HG03439 (cell line): ENCODE measurements at regions not wholly inside any gene's neighbourhood (a gene's known extent, or its start where the extent isn't known, plus 50 kb on each side); places are given as distances from the start of the nearest gene placed in this dataset.

ENCODE experiments used
- ATAC-seq: cut with Tn5 transposase; IDR thresholded peaks from one replicate; pipeline ENCODE4 v1.9.1; 2021; ENCODE audit warnings: mild to moderate bottlenecking, moderate library complexity; ENCODE audit not compliant: unreplicated experiment

- no peak for ATAC-seq
Observed at GRCh38 chr15:39359771-39360170, 221.1 kb upstream of the THBS1 start.

- ATAC-seq, result no peak
Observed at GRCh38 chr15:39360452-39360851, 220.4 kb upstream of the THBS1 start.

- no peak for ATAC-seq
Observed at GRCh38 chr15:39361497-39361896, 219.4 kb upstream of the THBS1 start.

GRCh38 chr15:39362821-39363561 is 217.9 kb upstream of the THBS1 start:
- no peak for ATAC-seq

GRCh38 chr15:39363761-39364586 is 216.9 kb upstream of the THBS1 start:
- ATAC-seq, result no peak

- no peak for ATAC-seq
Observed at GRCh38 chr15:39364721-39365120, 216.2 kb upstream of the THBS1 start.

- no peak for ATAC-seq
Observed at GRCh38 chr15:39365161-39365560, 215.7 kb upstream of the THBS1 start.

- peak; percentile 70 for ATAC-seq
Observed at GRCh38 chr15:39365873-39366272, 215.0 kb upstream of the THBS1 start.

GRCh38 chr15:39367596-39367995 is 213.3 kb upstream of the THBS1 start:
- ATAC-seq, result no peak

GRCh38 chr15:39369768-39370167 is 211.1 kb upstream of the THBS1 start:
- ATAC-seq, result no peak

GRCh38 chr15:39376371-39376909 is 204.4 kb upstream of the THBS1 start:
- no peak for ATAC-seq

GRCh38 chr15:39381517-39381916 is 199.4 kb upstream of the THBS1 start:
- no peak for ATAC-seq

GRCh38 chr15:39388118-39388517 is 192.8 kb upstream of the THBS1 start:
- no peak for ATAC-seq

- ATAC-seq, result no peak
Observed at GRCh38 chr15:39391230-39391629, 189.6 kb upstream of the THBS1 start.

GRCh38 chr15:39392469-39393047 is 188.3 kb upstream of the THBS1 start:
- ATAC-seq, result no peak

GRCh38 chr15:39393575-39394335 is 187.1 kb upstream of the THBS1 start:
- ATAC-seq, result no peak

GRCh38 chr15:39394496-39394895 is 186.4 kb upstream of the THBS1 start:
- ATAC-seq, result no peak

- ATAC-seq, result no peak
Observed at GRCh38 chr15:39396979-39397615, 183.8 kb upstream of the THBS1 start.

- no peak for ATAC-seq
Observed at GRCh38 chr15:39397883-39398282, 183.0 kb upstream of the THBS1 start.

GRCh38 chr15:39399600-39399999 is 181.3 kb upstream of the THBS1 start:
- no peak for ATAC-seq
